Esophagus (tissue), 2 donors: ENCODE measurements at regions not wholly inside any gene's neighbourhood (a gene's known extent, or its start where the extent isn't known, plus 50 kb on each side); places are given as distances from the start of the nearest gene placed in this dataset.

Experiments used
- H3K27ac ChIP-seq, 2 donors: one replicate each; pipeline ENCODE4 v1.5.1; 2013; ENCODE audit warnings: low read depth in 2 of 2, mild to moderate bottlenecking in 2 of 2, inconsistent platforms in 1 of 2, low read length in 1 of 2, moderate library complexity in 1 of 2
- H3K27me3 ChIP-seq, 2 donors: one replicate each; pipeline ENCODE4 v1.6.1; 2013; ENCODE audit warnings: low read length in 2 of 2, control low read depth in 1 of 2, mild to moderate bottlenecking in 1 of 2; ENCODE audit not compliant: insufficient read depth in 2 of 2, control insufficient read depth in 1 of 2
- H3K36me3 ChIP-seq, 2 donors: one replicate each; pipeline ENCODE4 v1.6.1; 2013; ENCODE audit warnings: low read length in 1 of 2; ENCODE audit not compliant: control insufficient read depth in 2 of 2, insufficient read depth in 2 of 2
- H3K4me1 ChIP-seq, 2 donors: one replicate each; pipeline ENCODE4 v1.6.1; 2013; ENCODE audit warnings: low read length in 1 of 2; ENCODE audit not compliant: control insufficient read depth in 2 of 2, insufficient read depth in 2 of 2
- H3K4me3 ChIP-seq, 2 donors: one replicate each; pipeline ENCODE4 v1.5.1; 2013; ENCODE audit warnings: low read length in 2 of 2, mild to moderate bottlenecking in 2 of 2, low read depth in 1 of 2, moderate library complexity in 1 of 2
- H3K9me3 ChIP-seq, 2 donors: one replicate each; pipeline ENCODE4 v1.6.1; 2013; ENCODE audit warnings: mild to moderate bottlenecking in 2 of 2, low read depth in 1 of 2, low read length in 1 of 2, moderate library complexity in 1 of 2; ENCODE audit not compliant: control insufficient read depth in 2 of 2, insufficient read depth in 1 of 2
- WGBS, 2 donors: extraction: QIAGEN DNeasy Blood & Tissue Kit; methylation state at CpG; one replicate each; pipeline ENCODE4 v1.1.7; 2013; 5-methylcytosine and 5-hydroxymethylcytosine counted together
- donor health status: healthy with polysubstance abuse.
- donor health status: Bipolar disorder and iron deficiency.

DNA sequence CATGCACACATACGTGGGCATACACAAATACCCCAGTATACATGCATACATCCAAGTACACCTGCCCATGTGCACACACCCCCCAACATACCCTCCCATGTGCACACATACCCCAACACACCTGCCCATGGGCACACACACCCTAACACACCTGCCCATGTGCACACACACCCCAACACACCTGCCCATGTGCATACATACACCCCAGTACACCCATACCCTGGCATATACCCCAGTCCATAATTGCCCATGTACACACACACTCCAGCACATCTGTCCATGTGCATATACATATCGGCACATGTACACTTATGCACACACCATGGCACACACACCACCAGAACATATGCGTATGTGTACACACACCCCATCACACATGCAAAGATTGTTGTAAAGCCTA lies 475.2 kb downstream of the PREX1 start:
- Histone ChIP-seq H3K4me1 (no peaks in the 10 kb centered on the region), H3K36me3 (no peaks in the 10 kb centered on the region), H3K9me3 (peaks cover 0 to 4% of the 10 kb centered on the region in 2 donors), H3K27ac (no peak overlapping the region), H3K27me3 (no peaks in the 10 kb centered on the region), H3K4me3 (no peak overlapping the region)
- 92 to 94% methylated on average over 3 of the region's 3 CpGs for WGBS, 2 donors

DNA sequence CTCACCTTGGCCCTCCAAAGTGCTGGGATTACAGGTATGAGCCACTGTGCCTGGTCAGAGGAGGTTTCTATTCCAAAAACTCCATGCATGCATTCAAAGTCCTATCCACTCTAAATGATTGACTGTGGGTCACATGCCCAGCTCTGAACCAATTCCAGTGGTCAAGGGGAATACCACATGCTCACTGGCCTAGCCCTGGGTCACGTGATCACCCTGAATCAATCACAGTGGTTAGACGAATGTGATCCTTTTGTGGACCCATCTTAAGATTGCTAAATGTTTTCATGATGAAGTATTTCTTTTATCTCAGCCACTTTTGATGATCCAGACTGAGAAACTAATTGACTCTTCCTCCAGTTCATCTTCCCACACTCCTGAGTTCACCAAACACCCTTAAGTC lies 475.8 kb downstream of the PREX1 start:
- no peaks in the 10 kb centered on the region for H3K4me1 ChIP-seq
- 68 to 78% methylated on average over 2 of the region's 2 CpGs for WGBS, 2 donors
- no peak overlapping the region for H3K27ac ChIP-seq
- H3K4me3 ChIP-seq: no peak overlapping the region
- no peaks in the 10 kb centered on the region for H3K27me3 ChIP-seq
- H3K36me3 ChIP-seq: no peaks in the 10 kb centered on the region
- H3K9me3 ChIP-seq: peaks cover 0 to 4% of the 10 kb centered on the region in 2 donors

DNA sequence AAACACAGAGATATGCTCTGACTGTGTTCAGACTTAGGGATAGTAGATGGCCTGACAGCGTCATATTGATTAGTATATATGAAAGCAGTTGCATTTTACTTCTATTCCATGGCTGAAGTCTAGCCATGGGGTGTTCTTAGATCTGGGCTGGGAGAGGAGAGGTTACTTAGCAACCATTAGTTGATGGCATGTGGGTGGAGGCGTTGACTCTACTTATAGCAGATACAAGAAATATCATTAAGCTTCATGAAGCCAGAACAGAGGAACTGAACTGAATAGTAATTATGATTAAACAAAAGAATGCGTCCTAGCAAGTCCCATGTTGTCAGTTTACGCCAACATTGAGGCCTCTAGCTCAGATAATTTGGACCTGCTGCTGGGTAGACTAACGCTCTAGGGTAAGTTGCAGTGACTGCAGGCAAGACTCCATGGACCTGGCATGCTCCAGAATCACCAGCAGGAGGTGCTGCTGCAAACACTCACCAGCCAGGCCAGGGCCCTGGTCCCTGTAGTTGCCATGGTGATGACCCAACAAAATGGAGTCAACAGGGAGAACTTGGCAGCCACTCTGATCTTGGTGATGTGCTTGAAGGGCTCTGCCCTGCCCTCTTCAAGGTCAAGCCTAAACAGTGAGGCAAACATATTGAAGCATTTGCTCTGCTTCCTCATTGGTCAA lies 477.3 kb downstream of the PREX1 start:
- H3K4me1 ChIP-seq: no peaks in the 10 kb centered on the region
- 62 to 66% methylated on average over 5 of the region's 5 CpGs for WGBS, 2 donors
- no peak overlapping the region for H3K4me3 ChIP-seq
- H3K36me3 ChIP-seq: no peaks in the 10 kb centered on the region
- H3K27me3 ChIP-seq: no peaks in the 10 kb centered on the region
- peaks cover 0 to 4% of the 10 kb centered on the region in 2 donors for H3K9me3 ChIP-seq
- no peak overlapping the region for H3K27ac ChIP-seq

DNA sequence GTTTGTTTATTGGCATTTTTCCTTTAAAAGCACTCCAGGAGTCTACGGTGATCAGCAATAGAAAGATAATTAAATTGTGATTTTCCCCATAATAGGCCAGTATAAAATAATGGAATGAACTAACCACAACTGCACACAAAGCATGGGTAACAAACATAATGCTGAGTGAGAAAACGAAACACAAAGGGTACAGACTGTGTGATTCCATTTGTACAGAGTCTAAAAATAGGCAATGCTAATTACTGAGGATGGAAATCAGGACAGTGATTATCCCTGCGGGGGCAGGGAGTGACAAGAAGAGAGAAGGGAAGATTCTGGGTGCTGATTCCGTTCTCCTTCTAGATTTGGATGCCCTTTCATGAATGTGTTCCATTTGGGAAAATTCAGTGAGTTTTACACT lies 478.1 kb downstream of the PREX1 start:
- Histone ChIP-seq H3K27ac (no peak overlapping the region), H3K36me3 (no peaks in the 10 kb centered on the region), H3K4me3 (no peak overlapping the region), H3K4me1 (no peaks in the 10 kb centered on the region), H3K27me3 (peaks cover 0 to 3% of the 10 kb centered on the region in 2 donors), H3K9me3 (peaks cover 0 to 4% of the 10 kb centered on the region in 2 donors)
- 72 to 79% methylated on average over 4 of the region's 4 CpGs for WGBS, 2 donors

DNA sequence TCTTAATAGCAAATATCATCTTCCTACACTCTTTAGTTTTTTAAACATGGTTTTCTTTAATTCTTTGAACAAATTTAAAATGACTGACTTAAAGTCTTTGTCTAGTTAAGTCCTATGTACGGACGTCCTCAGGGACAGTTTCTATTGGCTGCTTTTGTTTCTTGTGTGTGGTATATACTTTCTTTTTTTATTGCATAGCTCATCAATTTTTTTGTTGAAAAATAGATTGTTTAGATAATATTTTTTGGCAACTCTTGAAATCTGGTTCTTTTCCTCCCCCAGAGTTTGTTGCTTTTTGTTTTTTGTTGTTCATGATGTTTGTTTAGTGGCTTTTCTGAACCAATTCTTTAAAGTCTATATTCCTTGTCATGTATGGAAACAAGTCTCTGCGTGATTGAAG lies 479.8 kb downstream of the PREX1 start:
- Histone ChIP-seq H3K4me3 (no peak overlapping the region), H3K27me3 (peaks cover 0 to 3% of the 10 kb centered on the region in 2 donors), H3K9me3 (no peaks in the 10 kb centered on the region), H3K27ac (no peak overlapping the region), H3K36me3 (no peaks in the 10 kb centered on the region), H3K4me1 (no peaks in the 10 kb centered on the region)
- 47 to 54% methylated on average over 3 of the region's 3 CpGs for WGBS, 2 donors

DNA sequence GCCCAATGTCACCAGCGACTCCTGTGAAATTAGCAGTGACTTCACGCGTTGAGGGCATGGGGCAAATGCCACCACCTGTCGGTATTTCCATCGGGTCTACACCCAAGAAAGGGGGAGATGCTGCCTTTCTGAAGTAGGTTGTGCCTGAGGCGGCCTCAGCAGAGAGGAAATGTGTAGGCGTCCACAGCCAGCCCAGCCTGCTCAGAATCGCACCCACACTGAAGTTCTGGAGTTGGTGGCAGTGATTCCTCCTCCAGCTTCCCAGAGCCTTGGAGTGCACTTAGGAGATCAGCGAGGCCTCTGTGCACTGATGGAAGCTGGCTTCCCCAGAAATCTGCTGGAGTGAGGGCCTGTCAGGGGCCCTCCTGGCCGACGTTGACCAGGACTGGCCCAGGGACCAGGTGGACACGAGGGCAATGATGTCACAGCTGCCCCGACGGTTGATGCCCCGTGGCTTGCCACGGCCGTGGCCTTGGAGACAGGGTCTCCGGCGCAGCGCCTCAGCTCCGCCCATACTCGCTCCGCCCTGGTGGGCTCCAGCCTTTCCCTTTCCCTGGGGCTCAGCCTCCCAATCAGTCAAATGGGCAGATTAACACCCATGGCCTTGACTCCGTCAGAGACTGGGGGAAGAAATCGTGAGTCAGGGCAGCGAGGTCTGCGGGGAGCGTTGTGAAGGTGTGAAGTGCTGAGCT lies 484.8 kb downstream of the PREX1 start:
- Histone ChIP-seq H3K27me3 (peaks cover 0 to 3% of the 10 kb centered on the region in 2 donors), H3K4me1 (no peaks in the 10 kb centered on the region), H3K27ac (no peak overlapping the region), H3K9me3 (peaks cover 0 to 2% of the 10 kb centered on the region in 2 donors), H3K36me3 (no peaks in the 10 kb centered on the region), H3K4me3 (no peak overlapping the region)
- WGBS, 2 donors: 88 to 89% methylated on average over 28 of the region's 28 CpGs

DNA sequence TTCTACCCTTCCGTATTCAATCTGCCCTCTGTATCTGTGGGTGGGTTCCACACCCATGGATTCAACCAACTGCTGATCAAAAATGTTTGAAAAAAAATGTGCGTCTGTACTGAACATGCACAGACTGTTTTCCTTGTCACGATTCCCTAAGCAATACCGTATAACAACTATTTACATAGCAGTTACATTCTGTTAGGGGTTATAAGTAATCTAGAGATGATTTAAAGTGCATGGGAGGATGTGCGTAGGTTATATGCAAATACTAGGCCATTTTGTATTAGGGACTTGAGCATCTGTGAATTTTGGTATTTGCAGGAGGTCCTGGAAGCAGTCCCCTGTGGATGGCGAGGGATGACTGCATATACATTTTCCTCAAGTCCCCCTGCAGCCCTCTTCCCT lies 486.9 kb downstream of the PREX1 start:
- H3K36me3 ChIP-seq: no peaks in the 10 kb centered on the region
- 74% methylated on average over 6 of the region's 6 CpGs for WGBS, 2 donors
- H3K27me3 ChIP-seq: peaks cover 0 to 3% of the 10 kb centered on the region in 2 donors
- H3K4me3 ChIP-seq: no peak overlapping the region
- peaks cover 0 to 2% of the 10 kb centered on the region in 2 donors for H3K4me1 ChIP-seq
- H3K27ac ChIP-seq: no peak overlapping the region
- H3K9me3 ChIP-seq: peaks cover 0 to 2% of the 10 kb centered on the region in 2 donors

DNA sequence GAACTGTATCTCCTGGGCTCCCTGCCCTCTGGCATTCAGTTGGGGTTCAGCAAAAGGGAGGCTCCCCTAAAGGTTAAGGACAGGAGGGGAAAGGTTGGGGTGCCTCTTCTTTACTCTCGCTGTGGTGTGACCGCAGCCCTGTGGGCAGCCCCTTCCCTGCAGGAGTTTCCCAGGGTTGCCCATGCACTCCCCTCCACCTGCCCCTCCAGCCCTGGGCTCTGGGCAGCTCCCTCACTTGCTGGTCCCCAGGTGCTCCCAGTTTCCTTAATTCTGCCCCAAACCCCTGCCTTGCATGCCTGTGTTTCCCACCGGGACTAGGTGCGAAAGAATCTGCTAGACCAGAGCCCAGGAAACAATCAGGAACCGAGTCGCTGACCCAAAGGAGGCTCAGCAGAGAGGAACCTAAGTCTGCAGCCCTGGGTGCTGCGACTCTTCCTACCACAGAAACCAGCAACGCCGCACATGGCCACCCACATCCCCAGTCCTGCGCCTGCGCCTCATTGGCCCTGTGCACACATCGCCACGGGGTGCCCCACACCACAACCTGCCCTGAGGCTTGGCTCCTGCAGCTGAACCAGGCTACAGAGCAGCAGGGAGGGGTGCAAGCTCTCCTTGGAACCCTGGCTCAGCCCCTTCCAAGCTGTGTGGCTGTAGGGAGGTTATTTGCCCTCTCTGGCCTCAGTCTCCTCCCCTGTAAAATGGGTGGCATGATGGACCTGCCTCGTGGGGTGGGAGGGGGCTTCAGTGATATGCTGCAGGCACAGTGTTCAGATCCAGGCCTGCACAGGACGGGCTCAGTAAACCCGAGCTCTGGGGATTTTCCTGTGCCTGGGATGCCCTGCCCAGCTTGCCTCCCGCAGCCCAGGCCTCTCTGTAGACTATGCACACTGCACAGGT lies 487.6 kb downstream of the PREX1 start:
- H3K4me1 ChIP-seq: peaks cover 0 to 2% of the 10 kb centered on the region in 2 donors
- peaks cover 0 to 3% of the 10 kb centered on the region in 2 donors for H3K27me3 ChIP-seq
- WGBS, 2 donors: 60 to 68% methylated on average over 16 to 17 of the region's 17 CpGs
- H3K4me3 ChIP-seq: no peak overlapping the region
- H3K36me3 ChIP-seq: no peaks in the 10 kb centered on the region
- H3K9me3 ChIP-seq: peaks cover 0 to 2% of the 10 kb centered on the region in 2 donors
- H3K27ac ChIP-seq: no peak overlapping the region

DNA sequence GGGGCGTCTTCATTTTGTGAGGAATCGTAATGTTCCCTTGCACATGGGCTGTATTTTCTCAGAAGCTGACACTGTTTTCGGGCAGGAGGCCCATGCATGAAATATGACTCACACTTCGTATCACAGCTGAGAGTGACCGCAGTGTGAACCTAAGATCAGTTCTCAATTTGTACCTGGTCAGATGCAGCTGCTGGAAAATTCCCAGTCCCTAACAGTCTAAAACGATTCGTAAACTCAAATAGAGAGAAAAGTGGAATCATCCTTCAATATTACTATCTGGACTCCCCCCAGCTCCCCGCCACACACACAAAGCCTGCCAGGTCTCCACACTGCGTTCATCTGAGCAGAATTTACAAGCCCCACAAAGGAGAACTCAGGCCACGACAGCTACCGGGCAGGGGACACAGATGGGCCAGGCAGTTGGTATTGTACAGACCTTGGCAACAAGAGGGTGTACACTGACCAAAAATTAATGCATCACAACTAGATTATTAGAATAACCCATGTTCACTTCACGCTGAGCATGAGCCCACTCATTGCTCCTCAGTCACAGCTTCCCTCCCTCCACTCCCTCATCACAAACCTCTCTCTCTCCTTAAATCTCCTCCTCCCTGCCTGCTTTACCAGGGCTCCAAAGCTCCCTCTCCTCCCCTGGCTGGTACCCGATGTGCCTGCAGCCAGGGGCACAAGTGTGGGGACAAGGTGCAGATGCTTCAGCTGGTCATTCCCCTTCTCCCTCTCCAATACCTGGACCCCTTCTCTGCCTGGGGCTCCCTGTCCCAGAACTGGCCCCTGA lies 488.4 kb downstream of the PREX1 start:
- WGBS, 2 donors: 58 to 59% methylated on average over 13 of the region's 13 CpGs
- Histone ChIP-seq H3K4me3 (no peak overlapping the region), H3K4me1 (peaks cover 0 to 2% of the 10 kb centered on the region in 2 donors), H3K36me3 (no peaks in the 10 kb centered on the region), H3K9me3 (peaks cover 0 to 2% of the 10 kb centered on the region in 2 donors), H3K27ac (no peak overlapping the region), H3K27me3 (no peaks in the 10 kb centered on the region)
